ENCODE measurements at regions not wholly inside any gene's neighbourhood (a gene's known extent, or its start where the extent isn't known, plus 50 kb on each side); places are given as distances from the start of the nearest gene placed in this dataset.
"Not testable (repeated sequence)": the region's sequence is repeated elsewhere in the genome, so short reads cannot be mapped to it uniquely, and the experiment has no call there.

DNA sequence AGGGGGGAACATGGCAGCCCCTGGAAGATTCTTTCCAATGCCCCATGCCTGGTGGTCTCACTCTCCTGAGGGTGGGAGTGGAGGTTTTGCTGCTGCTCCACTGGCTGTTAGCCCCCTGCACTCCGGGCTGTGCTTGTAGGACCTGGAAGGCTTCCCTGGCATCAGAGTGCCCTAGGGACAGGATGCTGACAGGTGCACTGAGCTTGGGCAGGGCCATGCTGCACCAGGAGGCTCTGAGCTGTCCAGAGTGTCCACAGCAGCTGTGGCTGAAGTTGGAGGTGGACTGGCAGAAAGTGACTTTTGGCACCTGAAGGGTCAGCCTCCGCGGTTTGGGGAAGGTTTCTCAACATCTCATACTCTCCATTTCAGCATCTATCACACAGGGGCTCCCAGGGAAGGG is 249.1 kb downstream of the GADD45G start:
- no peak overlapping the region for H3K4me2 ChIP-seq (ENCODE audit: control insufficient read depth, extremely low read depth, insufficient read depth, low read depth, low read length)
- no peaks in the 10 kb centered on the region for H3K9me3 ChIP-seq (ENCODE audit: control insufficient read depth, low read depth, low read length)
- no peak overlapping the region for H3K4me3 ChIP-seq (ENCODE audit: control insufficient read depth in 2 of 3, extremely low read depth in 1 of 3, insufficient read depth in 2 of 3, low read depth in 1 of 3, low read length in 3 of 3)
- H4K20me1 ChIP-seq (ENCODE audit: control insufficient read depth, extremely low read depth, insufficient read depth, low read length): no peaks in the 10 kb centered on the region
- H3K4me1 ChIP-seq (ENCODE audit: control insufficient read depth, extremely low read depth, insufficient read depth, low read length): no peaks in the 10 kb centered on the region
- no peak for TF ChIP-seq EZH2 (IDR thresholded peaks at IDR 0.05; ENCODE audit: low read length)
- TF ChIP-seq, protein P1, sequence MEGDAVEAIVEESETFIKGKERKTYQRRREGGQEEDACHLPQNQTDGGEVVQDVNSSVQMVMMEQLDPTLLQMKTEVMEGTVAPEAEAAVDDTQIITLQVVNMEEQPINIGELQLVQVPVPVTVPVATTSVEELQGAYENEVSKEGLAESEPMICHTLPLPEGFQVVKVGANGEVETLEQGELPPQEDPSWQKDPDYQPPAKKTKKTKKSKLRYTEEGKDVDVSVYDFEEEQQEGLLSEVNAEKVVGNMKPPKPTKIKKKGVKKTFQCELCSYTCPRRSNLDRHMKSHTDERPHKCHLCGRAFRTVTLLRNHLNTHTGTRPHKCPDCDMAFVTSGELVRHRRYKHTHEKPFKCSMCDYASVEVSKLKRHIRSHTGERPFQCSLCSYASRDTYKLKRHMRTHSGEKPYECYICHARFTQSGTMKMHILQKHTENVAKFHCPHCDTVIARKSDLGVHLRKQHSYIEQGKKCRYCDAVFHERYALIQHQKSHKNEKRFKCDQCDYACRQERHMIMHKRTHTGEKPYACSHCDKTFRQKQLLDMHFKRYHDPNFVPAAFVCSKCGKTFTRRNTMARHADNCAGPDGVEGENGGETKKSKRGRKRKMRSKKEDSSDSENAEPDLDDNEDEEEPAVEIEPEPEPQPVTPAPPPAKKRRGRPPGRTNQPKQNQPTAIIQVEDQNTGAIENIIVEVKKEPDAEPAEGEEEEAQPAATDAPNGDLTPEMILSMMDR (optimal IDR thresholded peaks at IDR 0.05 in 1 of 3, IDR thresholded peaks at IDR 0.05 in 1 of 3, conservative IDR thresholded peaks at IDR 0.05 in 1 of 3; ENCODE audit: extremely low read depth in 1 of 3, insufficient read depth in 2 of 3, low read length in 3 of 3): no peak
- dilution Hi-C loops (cut with MboI; ENCODE audit: extremely low pct_ligation_motif_present, low sequenced_read_pairs): no loop called here
- peaks cover 4% of the 10 kb centered on the region for H3K27me3 ChIP-seq (ENCODE audit: control insufficient read depth, extremely low read depth, insufficient read depth, low read length)
- H2AFZ ChIP-seq (ENCODE audit: control insufficient read depth, low read length): no peak overlapping the region
- no peaks in the 10 kb centered on the region for H3K9me1 ChIP-seq (ENCODE audit: control insufficient read depth, extremely low read depth, insufficient read depth, low read length)
- no peak overlapping the region for H3K27ac ChIP-seq (ENCODE audit: control insufficient read depth, insufficient read depth, low read length)
- FAIRE-seq: no peak
- no peaks in the 10 kb centered on the region for H3K36me3 ChIP-seq (ENCODE audit: control insufficient read depth in 2 of 2, extremely low read depth in 1 of 2, insufficient read depth in 2 of 2, low read length in 2 of 2)
- no peak for DNase-seq (ENCODE audit: low read depth, low spot score)
- H3K79me2 ChIP-seq (ENCODE audit: control insufficient read depth, insufficient read depth, low read length): no peaks in the 10 kb centered on the region
- H3K9ac ChIP-seq (ENCODE audit: control insufficient read depth, extremely low read depth, insufficient read depth, low read length): no peak overlapping the region

DNA sequence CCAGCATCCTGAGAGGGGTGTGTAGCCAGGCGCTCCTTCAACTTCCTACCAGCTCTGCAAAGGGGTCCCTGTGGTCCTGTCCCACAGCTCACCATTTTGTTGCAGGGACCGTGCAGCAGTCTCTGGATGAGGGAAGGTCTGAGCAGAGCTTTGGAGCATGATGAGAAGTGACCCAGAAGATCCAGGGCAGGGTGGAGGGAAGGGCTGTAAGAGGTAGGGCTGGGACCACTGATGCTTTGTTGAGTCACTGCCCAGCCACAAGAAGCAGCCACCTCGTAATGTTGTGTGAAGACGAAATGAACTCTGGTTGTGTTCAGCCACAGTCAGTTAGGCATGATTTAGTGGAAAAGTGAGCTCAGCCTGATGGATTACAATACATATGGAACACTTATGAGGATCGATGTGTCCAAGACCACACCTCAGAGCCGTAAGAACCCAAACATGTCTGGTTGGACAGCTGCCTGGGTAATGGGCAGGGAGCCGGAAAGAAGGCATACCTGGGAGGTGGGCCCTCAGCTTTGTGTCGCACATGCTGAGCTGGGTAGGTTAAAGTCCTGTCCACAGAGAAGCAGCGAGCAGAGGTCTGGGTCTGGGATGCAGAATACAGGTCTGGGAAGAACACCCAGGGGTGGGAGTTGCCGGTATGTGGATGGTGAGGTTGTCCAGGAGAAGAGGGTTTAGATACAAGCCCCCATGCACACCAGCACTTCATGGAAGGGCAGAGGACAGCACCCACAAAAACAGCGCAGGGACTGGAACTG is 250.1 kb downstream of the GADD45G start:
- no peak for DNase-seq (ENCODE audit: low read depth, low spot score)
- Histone ChIP-seq H3K79me2 (ENCODE audit: control insufficient read depth, insufficient read depth, low read length) (no peaks in the 10 kb centered on the region), H3K9me3 (ENCODE audit: control insufficient read depth, low read depth, low read length) (no peaks in the 10 kb centered on the region), H3K4me2 (ENCODE audit: control insufficient read depth, extremely low read depth, insufficient read depth, low read depth, low read length) (no peak overlapping the region), H3K4me1 (ENCODE audit: control insufficient read depth, extremely low read depth, insufficient read depth, low read length) (no peaks in the 10 kb centered on the region), H3K27me3 (ENCODE audit: control insufficient read depth, extremely low read depth, insufficient read depth, low read length) (peaks cover 4% of the 10 kb centered on the region), H4K20me1 (ENCODE audit: control insufficient read depth, extremely low read depth, insufficient read depth, low read length) (no peaks in the 10 kb centered on the region), H3K27ac (ENCODE audit: control insufficient read depth, insufficient read depth, low read length) (no peak overlapping the region), H3K9me1 (ENCODE audit: control insufficient read depth, extremely low read depth, insufficient read depth, low read length) (no peaks in the 10 kb centered on the region), H3K9ac (ENCODE audit: control insufficient read depth, extremely low read depth, insufficient read depth, low read length) (no peak overlapping the region), H3K36me3 (ENCODE audit: control insufficient read depth in 2 of 2, extremely low read depth in 1 of 2, insufficient read depth in 2 of 2, low read length in 2 of 2) (no peaks in the 10 kb centered on the region), H2AFZ (ENCODE audit: control insufficient read depth, low read length) (no peak overlapping the region), H3K4me3 (ENCODE audit: control insufficient read depth in 2 of 3, extremely low read depth in 1 of 3, insufficient read depth in 2 of 3, low read depth in 1 of 3, low read length in 3 of 3) (no peak overlapping the region)
- dilution Hi-C loops (cut with MboI; ENCODE audit: extremely low pct_ligation_motif_present, low sequenced_read_pairs): no loop called here
- FAIRE-seq: no peak
- TF ChIP-seq, protein P1 (optimal IDR thresholded peaks at IDR 0.05 in 1 of 3, IDR thresholded peaks at IDR 0.05 in 1 of 3, conservative IDR thresholded peaks at IDR 0.05 in 1 of 3; ENCODE audit: extremely low read depth in 1 of 3, insufficient read depth in 2 of 3, low read length in 3 of 3): no peak
- TF ChIP-seq EZH2 (IDR thresholded peaks at IDR 0.05; ENCODE audit: low read length): no peak

DNA sequence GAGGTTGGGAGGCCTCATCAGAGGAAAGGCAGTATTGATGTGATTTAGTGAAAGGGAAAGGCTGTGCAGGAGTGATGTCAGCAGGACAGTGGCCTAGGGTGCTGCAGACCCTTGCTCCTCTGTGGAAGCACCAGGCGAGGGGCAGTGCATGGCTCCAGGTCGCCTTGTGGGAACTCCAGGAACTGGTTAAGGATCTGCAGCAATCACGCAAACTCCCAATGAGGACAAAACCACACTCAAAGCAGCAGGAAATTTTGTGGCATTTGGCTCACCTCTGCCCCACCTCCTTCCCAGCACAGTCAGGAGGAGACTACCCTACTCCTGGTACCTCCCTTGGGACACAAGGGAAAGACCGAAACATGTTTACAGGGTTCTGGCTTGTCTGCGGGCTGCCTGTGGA is 251.5 kb downstream of the GADD45G start:
- H3K27me3 ChIP-seq (ENCODE audit: control insufficient read depth, extremely low read depth, insufficient read depth, low read length): not testable (repeated sequence)

DNA sequence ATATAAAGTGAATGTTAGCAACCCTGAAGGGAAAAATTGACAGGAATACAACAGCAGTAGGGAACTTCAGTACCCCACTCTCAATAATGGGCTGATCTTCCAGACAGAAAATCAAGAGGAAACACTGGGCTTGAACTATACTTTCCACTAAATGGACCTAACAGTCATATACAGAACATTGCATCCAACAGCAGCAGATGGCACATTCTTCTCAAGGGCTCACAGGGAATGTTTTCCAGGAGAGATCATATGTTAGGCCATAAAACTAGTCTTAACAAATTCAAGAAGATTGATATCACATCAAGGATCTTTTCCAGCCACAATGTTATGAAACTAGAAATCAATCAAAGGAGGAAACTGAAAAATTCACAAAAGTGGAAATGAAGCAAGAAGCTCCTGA is 252.1 kb downstream of the GADD45G start:
- H3K9ac ChIP-seq (ENCODE audit: control insufficient read depth, extremely low read depth, insufficient read depth, low read length); H2AFZ ChIP-seq (ENCODE audit: control insufficient read depth, low read length); H3K9me1 ChIP-seq (ENCODE audit: control insufficient read depth, extremely low read depth, insufficient read depth, low read length); H3K4me3 ChIP-seq (ENCODE audit: control insufficient read depth in 2 of 3, extremely low read depth in 1 of 3, insufficient read depth in 2 of 3, low read depth in 1 of 3, low read length in 3 of 3); H3K9me3 ChIP-seq (ENCODE audit: control insufficient read depth, low read depth, low read length); H3K79me2 ChIP-seq (ENCODE audit: control insufficient read depth, insufficient read depth, low read length); H4K20me1 ChIP-seq (ENCODE audit: control insufficient read depth, extremely low read depth, insufficient read depth, low read length); H3K27ac ChIP-seq (ENCODE audit: control insufficient read depth, insufficient read depth, low read length); H3K4me1 ChIP-seq (ENCODE audit: control insufficient read depth, extremely low read depth, insufficient read depth, low read length); dilution Hi-C loops (cut with MboI; ENCODE audit: extremely low pct_ligation_motif_present, low sequenced_read_pairs); H3K4me2 ChIP-seq (ENCODE audit: control insufficient read depth, extremely low read depth, insufficient read depth, low read depth, low read length); FAIRE-seq; DNase-seq (ENCODE audit: low read depth, low spot score); H3K36me3 ChIP-seq (ENCODE audit: control insufficient read depth in 2 of 2, extremely low read depth in 1 of 2, insufficient read depth in 2 of 2, low read length in 2 of 2); H3K27me3 ChIP-seq (ENCODE audit: control insufficient read depth, extremely low read depth, insufficient read depth, low read length): not testable (repeated sequence)

More for the DNA sequence above, 251.5 kb downstream of the GADD45G start:
- H3K27ac ChIP-seq (ENCODE audit: control insufficient read depth, insufficient read depth, low read length); H3K4me1 ChIP-seq (ENCODE audit: control insufficient read depth, extremely low read depth, insufficient read depth, low read length); H3K4me2 ChIP-seq (ENCODE audit: control insufficient read depth, extremely low read depth, insufficient read depth, low read depth, low read length); H3K36me3 ChIP-seq (ENCODE audit: control insufficient read depth in 2 of 2, extremely low read depth in 1 of 2, insufficient read depth in 2 of 2, low read length in 2 of 2); H3K9me1 ChIP-seq (ENCODE audit: control insufficient read depth, extremely low read depth, insufficient read depth, low read length); H2AFZ ChIP-seq (ENCODE audit: control insufficient read depth, low read length); H3K9ac ChIP-seq (ENCODE audit: control insufficient read depth, extremely low read depth, insufficient read depth, low read length); dilution Hi-C loops (cut with MboI; ENCODE audit: extremely low pct_ligation_motif_present, low sequenced_read_pairs); FAIRE-seq; H4K20me1 ChIP-seq (ENCODE audit: control insufficient read depth, extremely low read depth, insufficient read depth, low read length); H3K9me3 ChIP-seq (ENCODE audit: control insufficient read depth, low read depth, low read length); H3K4me3 ChIP-seq (ENCODE audit: control insufficient read depth in 2 of 3, extremely low read depth in 1 of 3, insufficient read depth in 2 of 3, low read depth in 1 of 3, low read length in 3 of 3); H3K79me2 ChIP-seq (ENCODE audit: control insufficient read depth, insufficient read depth, low read length); DNase-seq (ENCODE audit: low read depth, low spot score): not testable (repeated sequence)

All from keratinocyte (primary cell).